H7 (cell line): ENCODE measurements at regions not wholly inside any gene's neighbourhood (a gene's known extent, or its start where the extent isn't known, plus 50 kb on each side); places are given as distances from the start of the nearest gene placed in this dataset.
A peak's percentile ranks its signal among the peaks of the same experiment; 100 is the strongest.
"Not testable (repeated sequence)": the region's sequence is repeated elsewhere in the genome, so short reads cannot be mapped to it uniquely, and the experiment has no call there.

ENCODE experiments used
- DNase-seq: peaks from one replicate; pipeline ENCODE4 v3.0.0; 2012
- H3K27me3 ChIP-seq: 2 replicates; pipeline ENCODE4 v1.6.0; 2011; ENCODE audit warnings: mild to moderate bottlenecking, low read length; ENCODE audit not compliant: control insufficient read depth, insufficient read depth
- H3K36me3 ChIP-seq: replicated peaks from 2 replicates; pipeline ENCODE4 v1.5.1; 2011; ENCODE audit warnings: low read length; ENCODE audit not compliant: control insufficient read depth, insufficient read depth
- H3K4me3 ChIP-seq: 2 replicates; pipeline ENCODE4 v1.5.1; 2011; ENCODE audit warnings: low read depth, mild to moderate bottlenecking, control low read depth, low read length, moderate library complexity; ENCODE audit not compliant: insufficient read depth

GRCh38 chr14:22175278-22175558 is 413.8 kb downstream of the DAD1 start:
- not testable (repeated sequence) for H3K27me3 ChIP-seq, H3K36me3 ChIP-seq, H3K4me3 ChIP-seq, DNase-seq

GRCh38 chr14:22174412-22175277 is 414.4 kb downstream of the DAD1 start:
- no peaks in the 10 kb centered on the region for H3K36me3 ChIP-seq
- H3K27me3 ChIP-seq = no peaks in the 10 kb centered on the region
- H3K4me3 ChIP-seq = no peak overlapping the region
- no peak for DNase-seq

GRCh38 chr14:22168092-22168955 is 420.7 kb downstream of the DAD1 start:
- Histone ChIP-seq H3K27me3 (no peaks in the 10 kb centered on the region), H3K36me3 (no peaks in the 10 kb centered on the region), H3K4me3 (no peak overlapping the region)
- no peak for DNase-seq

- Histone ChIP-seq H3K4me3 (no peak overlapping the region), H3K36me3 (no peaks in the 10 kb centered on the region), H3K27me3 (no peaks in the 10 kb centered on the region)
- DNase-seq = no peak
Observed at GRCh38 chr14:22164616-22165015, 424.4 kb downstream of the DAD1 start.

GRCh38 chr14:22163051-22163450 is 426.0 kb downstream of the DAD1 start:
- Histone ChIP-seq H3K4me3 (no peak overlapping the region), H3K36me3 (no peaks in the 10 kb centered on the region), H3K27me3 (no peaks in the 10 kb centered on the region)
- DNase-seq = no peak

- Histone ChIP-seq H3K27me3 (no peaks in the 10 kb centered on the region), H3K36me3 (no peaks in the 10 kb centered on the region), H3K4me3 (no peak overlapping the region)
- no peak for DNase-seq
Observed at GRCh38 chr14:22159957-22160356, 429.1 kb downstream of the DAD1 start.

GRCh38 chr14:22159099-22159498 is 429.9 kb downstream of the DAD1 start:
- no peak for DNase-seq
- Histone ChIP-seq H3K36me3 (no peaks in the 10 kb centered on the region), H3K4me3 (no peak overlapping the region), H3K27me3 (no peaks in the 10 kb centered on the region)

GRCh38 chr14:22158560-22158959 is 430.5 kb downstream of the DAD1 start:
- Histone ChIP-seq H3K4me3 (no peak overlapping the region), H3K36me3 (no peaks in the 10 kb centered on the region), H3K27me3 (no peaks in the 10 kb centered on the region)
- no peak for DNase-seq

- Histone ChIP-seq H3K36me3 (no peaks in the 10 kb centered on the region), H3K4me3 (no peak overlapping the region), H3K27me3 (no peaks in the 10 kb centered on the region)
- DNase-seq = no peak
Observed at GRCh38 chr14:22155571-22155970, 433.5 kb downstream of the DAD1 start.

- no peak for DNase-seq
- no peaks in the 10 kb centered on the region for H3K27me3 ChIP-seq
- H3K36me3 ChIP-seq = no peaks in the 10 kb centered on the region
- H3K4me3 ChIP-seq = no peak overlapping the region
Observed at GRCh38 chr14:22152903-22153302, 436.1 kb downstream of the DAD1 start.

- H3K36me3 ChIP-seq = no peaks in the 10 kb centered on the region
- no peak for DNase-seq
- H3K27me3 ChIP-seq = no peaks in the 10 kb centered on the region
- H3K4me3 ChIP-seq = no peak overlapping the region
Observed at GRCh38 chr14:22152161-22152870, 436.7 kb downstream of the DAD1 start.

GRCh38 chr14:22151121-22151520 is 437.9 kb downstream of the DAD1 start:
- DNase-seq = no peak
- Histone ChIP-seq H3K4me3 (no peak overlapping the region), H3K27me3 (no peaks in the 10 kb centered on the region), H3K36me3 (no peaks in the 10 kb centered on the region)

- no peak for DNase-seq
- Histone ChIP-seq H3K27me3 (no peaks in the 10 kb centered on the region), H3K36me3 (no peaks in the 10 kb centered on the region), H3K4me3 (no peak overlapping the region)
Observed at GRCh38 chr14:22149058-22149457, 440.0 kb downstream of the DAD1 start.

GRCh38 chr14:22147716-22148115 is 441.3 kb downstream of the DAD1 start:
- peak; percentile 12 for DNase-seq

GRCh38 chr14:22143363-22143762 is 445.7 kb downstream of the DAD1 start:
- H3K36me3 ChIP-seq = no peaks in the 10 kb centered on the region
- H3K27me3 ChIP-seq = no peaks in the 10 kb centered on the region
- no peak overlapping the region for H3K4me3 ChIP-seq
- DNase-seq = no peak

More at GRCh38 chr14:22147716-22148115, 441.3 kb downstream of the DAD1 start:
- no peak overlapping the region for H3K4me3 ChIP-seq
- H3K27me3 ChIP-seq = no peaks in the 10 kb centered on the region
- H3K36me3 ChIP-seq = no peaks in the 10 kb centered on the region
